ENCODE measurements at regions not wholly inside any gene's neighbourhood (a gene's known extent, or its start where the extent isn't known, plus 50 kb on each side); places are given as distances from the start of the nearest gene placed in this dataset.

- Histone ChIP-seq H3K23me2 (ENCODE audit: insufficient read length, low read depth, low read length, poor library complexity, severe bottlenecking) (no peaks in the 10 kb centered on the region), H3K79me1 (ENCODE audit: insufficient read depth, low read depth, low read length, poor library complexity, severe bottlenecking) (no peaks in the 10 kb centered on the region), H3K27ac (ENCODE audit: insufficient read length, low read depth, low read length) (no peak overlapping the region), H3K14ac (ENCODE audit: insufficient read depth, low read length) (no peak overlapping the region), H4K8ac (replicated peaks; ENCODE audit: insufficient read length, low read depth, low read length) (no peak overlapping the region), H3K9ac (ENCODE audit: extremely low read depth, insufficient read length, low read length) (no peak overlapping the region), H3K18ac (ENCODE audit: insufficient read length, low read depth, low read length) (no peak overlapping the region), H2BK5ac (ENCODE audit: insufficient read length, low read length) (no peak overlapping the region), H4K91ac (ENCODE audit: insufficient read length, low read depth, low read length) (no peak overlapping the region), H4K5ac (ENCODE audit: insufficient read length, low read depth, low read length) (no peak overlapping the region), H2BK20ac (ENCODE audit: low read depth, low read length, poor library complexity, severe bottlenecking) (no peak overlapping the region), H4K20me1 (ENCODE audit: control insufficient read depth, insufficient read depth, insufficient read length) (no peaks in the 10 kb centered on the region), H2BK12ac (ENCODE audit: insufficient read length, low read depth, low read length) (no peak overlapping the region), H3K23ac (ENCODE audit: insufficient read length, low read depth, low read length) (no peak overlapping the region), H2AFZ (ENCODE audit: low read length) (no peak overlapping the region), H3K56ac (ENCODE audit: insufficient read length, low read depth, low read length) (no peak overlapping the region), H3K4me2 (ENCODE audit: insufficient read depth, insufficient read length, low read length) (no peak overlapping the region), H3K9me3 (ENCODE audit: control insufficient read depth, low read depth, low read length) (no peaks in the 10 kb centered on the region), H3K27me3 (ENCODE audit: insufficient read depth, low read length) (no peaks in the 10 kb centered on the region), H2BK120ac (ENCODE audit: low read depth, low read length, poor library complexity, severe bottlenecking) (no peak overlapping the region), H3K4me1 (ENCODE audit: insufficient read depth, low read length) (no peaks in the 10 kb centered on the region), H3T11ph (ENCODE audit: low read length) (no peak overlapping the region), H2AK5ac (ENCODE audit: insufficient read length, low read length) (no peak overlapping the region), H3K79me2 (ENCODE audit: insufficient read depth, low read length) (no peaks in the 10 kb centered on the region), H3K4ac (ENCODE audit: low read depth, low read length) (no peak overlapping the region), H2BK15ac (ENCODE audit: low read depth, low read length) (no peak overlapping the region)
- TF ChIP-seq, protein P1, sequence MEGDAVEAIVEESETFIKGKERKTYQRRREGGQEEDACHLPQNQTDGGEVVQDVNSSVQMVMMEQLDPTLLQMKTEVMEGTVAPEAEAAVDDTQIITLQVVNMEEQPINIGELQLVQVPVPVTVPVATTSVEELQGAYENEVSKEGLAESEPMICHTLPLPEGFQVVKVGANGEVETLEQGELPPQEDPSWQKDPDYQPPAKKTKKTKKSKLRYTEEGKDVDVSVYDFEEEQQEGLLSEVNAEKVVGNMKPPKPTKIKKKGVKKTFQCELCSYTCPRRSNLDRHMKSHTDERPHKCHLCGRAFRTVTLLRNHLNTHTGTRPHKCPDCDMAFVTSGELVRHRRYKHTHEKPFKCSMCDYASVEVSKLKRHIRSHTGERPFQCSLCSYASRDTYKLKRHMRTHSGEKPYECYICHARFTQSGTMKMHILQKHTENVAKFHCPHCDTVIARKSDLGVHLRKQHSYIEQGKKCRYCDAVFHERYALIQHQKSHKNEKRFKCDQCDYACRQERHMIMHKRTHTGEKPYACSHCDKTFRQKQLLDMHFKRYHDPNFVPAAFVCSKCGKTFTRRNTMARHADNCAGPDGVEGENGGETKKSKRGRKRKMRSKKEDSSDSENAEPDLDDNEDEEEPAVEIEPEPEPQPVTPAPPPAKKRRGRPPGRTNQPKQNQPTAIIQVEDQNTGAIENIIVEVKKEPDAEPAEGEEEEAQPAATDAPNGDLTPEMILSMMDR (conservative IDR thresholded peaks at IDR 0.05) = no peak
- Mint-ChIP-seq H3K4me1 (peaks cover 7 to 11% of the 10 kb centered on the region in 2 experiments; a peak in 3 of 4 replicates), H3K36me3 (ENCODE audit: insufficient read depth in 1 of 3, low read depth in 3 of 3) (no peaks in the 10 kb centered on the region), H3K9me3 (no peaks in the 10 kb centered on the region), H3K27me3 (ENCODE audit: low read depth) (no peaks in the 10 kb centered on the region), H3K27ac (no peak overlapping the region), H3K4me3 (no peak overlapping the region)
- no CpG with 5 or more reads among the region's 1 CpG for WGBS (ENCODE audit: extremely low coverage, insufficient read length, low lambda C conversion rate)
- no peak for DNase-seq
Measured at GRCh38 chrX:7346021-7346420, 198.1 kb upstream of the PUDP start.

Data from H9 (cell line).